H1 (cell line): ENCODE measurements at regions not wholly inside any gene's neighbourhood (a gene's known extent, or its start where the extent isn't known, plus 50 kb on each side); places are given as distances from the start of the nearest gene placed in this dataset.

ENCODE experiments used
- CTCF ChIA-PET: fragments of 300-600 bp; sonication (Branson Sonifier 250); formaldehyde crosslinking; loops from one replicate; lab custom pipeline; 2021; ENCODE audit not compliant: partially characterized antibody; lab: Charles Lee
- POLR2A ChIA-PET: fragments of 300-600 bp; sonication (Branson Sonifier 250); formaldehyde crosslinking; loops from one replicate; lab custom pipeline; 2021; ENCODE audit warnings: inconsistent platforms; ENCODE audit not compliant: partially characterized antibody; lab: Charles Lee
- DNase-seq, 2 experiments: peaks; one replicate each; pipeline versions ENCODE4 v3.0.0 to v3.0.0-alpha.2; 2010 to 2022; ENCODE audit warnings: low spot score in 2 of 2, low read depth in 1 of 2, mixed read lengths in 1 of 2
- FAIRE-seq: peaks from 2 replicates; lab custom pipeline; 2011; peaks lifted over from hg19 to GRCh38; lab: Jason Lieb, UNC
- H2AFZ ChIP-seq: 2 replicates; pipeline ENCODE4 v1.8.1; 2012; ENCODE audit warnings: low read length, inconsistent platforms
- H2AK5ac ChIP-seq: 2 replicates; pipeline ENCODE4 v1.6.1; 2013; ENCODE audit warnings: low read depth, low read length
- H2BK120ac ChIP-seq: replicated peaks from 2 replicates; pipeline ENCODE3; 2013; ENCODE audit warnings: low read depth, low read length, inconsistent platforms
- H2BK12ac ChIP-seq: 2 replicates; pipeline ENCODE4 v1.6.1; 2013; ENCODE audit warnings: low read depth, low read length
- H2BK15ac ChIP-seq: 2 replicates; pipeline ENCODE4 v1.6.1; 2013; ENCODE audit warnings: low read length
- H2BK20ac ChIP-seq: 2 replicates; pipeline ENCODE4 v1.6.1; 2013; ENCODE audit warnings: low read length
- H2BK5ac ChIP-seq: 2 replicates; pipeline ENCODE4 v1.6.1; 2013; ENCODE audit warnings: low read depth, low read length
- H3K14ac ChIP-seq: 2 replicates; pipeline ENCODE4 v1.6.1; 2013; ENCODE audit warnings: inconsistent platforms; ENCODE audit not compliant: insufficient read length
- H3K18ac ChIP-seq: 2 replicates; pipeline ENCODE4 v1.6.1; 2013; ENCODE audit warnings: low read length; ENCODE audit errors: extremely low read depth
- H3K23ac ChIP-seq: 2 replicates; pipeline ENCODE4 v1.6.1; 2013; ENCODE audit warnings: inconsistent platforms; ENCODE audit not compliant: insufficient read length
- H3K23me2 ChIP-seq: 2 replicates; pipeline ENCODE4 v1.6.1; 2013; ENCODE audit warnings: low read depth, low read length
- H3K27ac ChIP-seq: 2 replicates; pipeline ENCODE4 v1.6.1; 2011; ENCODE audit warnings: low read depth, low read length, inconsistent platforms
- H3K27me3 ChIP-seq, 4 experiments: replicated peaks in 1 of 4; 1 replicate in 1 of 4; 2 replicates in 3 of 4; pipeline versions ENCODE4 v1.6.1 to v1.8.1; 2011 to 2013; ENCODE audit warnings: low read length in 3 of 4, mild to moderate bottlenecking in 3 of 4, inconsistent platforms in 2 of 4, mixed read lengths in 2 of 4, moderate library complexity in 1 of 4; ENCODE audit not compliant: control insufficient read depth in 3 of 4, insufficient read depth in 3 of 4; ENCODE audit errors: extremely low read depth in 1 of 4
- H3K36me3 ChIP-seq, 4 experiments: 2 replicates each; pipeline versions ENCODE4 v1.6.1 to v1.8.1; 2011 to 2013; ENCODE audit warnings: mild to moderate bottlenecking in 4 of 4, low read length in 3 of 4, moderate library complexity in 2 of 4, control low read depth in 1 of 4, inconsistent platforms in 1 of 4; ENCODE audit not compliant: insufficient read depth in 4 of 4, control insufficient read depth in 2 of 4
- H3K4ac ChIP-seq: replicated peaks from 2 replicates; pipeline ENCODE3; 2013; ENCODE audit warnings: low read length, low read depth, mixed read lengths, inconsistent platforms; ENCODE audit not compliant: insufficient read length
- H3K4me1 ChIP-seq, 4 experiments: replicated peaks in 1 of 4; 1 replicate in 1 of 4; 2 replicates in 3 of 4; pipeline versions ENCODE4 v1.6.1 to v1.8.1; 2011 to 2013; ENCODE audit warnings: low read length in 3 of 4, inconsistent platforms in 2 of 4, mixed read lengths in 1 of 4; ENCODE audit not compliant: insufficient read depth in 4 of 4, control insufficient read depth in 3 of 4
- H3K4me2 ChIP-seq, 2 experiments: 2 replicates each; pipeline versions ENCODE4 v1.6.1 to v1.8.1; 2011 to 2013; ENCODE audit warnings: low read depth in 2 of 2, low read length in 2 of 2, control low read depth in 1 of 2, inconsistent platforms in 1 of 2, mild to moderate bottlenecking in 1 of 2; ENCODE audit not compliant: insufficient read depth in 1 of 2
- H3K4me3 ChIP-seq, 4 experiments: fragments of 200-600, 300-600 bp in 1 of 4; sonication (generic), shearing (Covaris generic), sonication (Bioruptor Twin) in 1 of 4; 2 replicates each; pipeline versions ENCODE4 v1.5.1 to v1.8.1; 2011 to 2016; ENCODE audit warnings: low read length in 4 of 4, low read depth in 3 of 4, control low read depth in 2 of 4, inconsistent platforms in 2 of 4, mild to moderate bottlenecking in 2 of 4, mixed read lengths in 1 of 4, moderate library complexity in 1 of 4; ENCODE audit not compliant: insufficient read depth in 2 of 4; ENCODE audit errors: extremely low read depth in 1 of 4
- H3K56ac ChIP-seq: replicated peaks from 2 replicates; pipeline ENCODE3; 2013; ENCODE audit warnings: low read depth, mild to moderate bottlenecking, mixed read lengths, low read length, inconsistent platforms; ENCODE audit not compliant: insufficient read length
- H3K79me1 ChIP-seq: 2 replicates; pipeline ENCODE4 v1.6.1; 2013; ENCODE audit warnings: low read depth, low read length, control low read depth
- H3K79me2 ChIP-seq, 2 experiments: 2 replicates each; pipeline versions ENCODE4 v1.6.1 to v1.8.1; 2012 to 2013; ENCODE audit warnings: low read length in 2 of 2, mild to moderate bottlenecking in 2 of 2, inconsistent platforms in 1 of 2; ENCODE audit not compliant: insufficient read depth in 2 of 2, control insufficient read depth in 1 of 2
- H3K9ac ChIP-seq, 4 experiments: replicated peaks in 1 of 4; 1 replicate in 1 of 4; 2 replicates in 3 of 4; pipeline versions ENCODE4 v1.6.1 to v1.8.1; 2011 to 2013; ENCODE audit warnings: low read depth in 3 of 4, low read length in 3 of 4, control low read depth in 2 of 4, mild to moderate bottlenecking in 2 of 4, moderate library complexity in 2 of 4, inconsistent platforms in 1 of 4; ENCODE audit errors: extremely low read depth in 1 of 4
- H3K9me3 ChIP-seq, 2 experiments: 2 replicates each; pipeline versions ENCODE4 v1.6.1 to v1.8.1; 2012 to 2013; ENCODE audit warnings: mild to moderate bottlenecking in 2 of 2, moderate library complexity in 2 of 2, control low read depth in 1 of 2, inconsistent platforms in 1 of 2, low read depth in 1 of 2, low read length in 1 of 2, mixed read lengths in 1 of 2; ENCODE audit not compliant: insufficient read depth in 2 of 2
- H4K20me1 ChIP-seq, 2 experiments: replicated peaks in 1 of 2; 2 replicates each; pipeline versions ENCODE3 to v1.8.1; 2011 to 2013; ENCODE audit warnings: inconsistent platforms in 2 of 2, low read length in 2 of 2, mild to moderate bottlenecking in 1 of 2; ENCODE audit not compliant: insufficient read depth in 2 of 2, control insufficient read depth in 1 of 2
- H4K5ac ChIP-seq: 2 replicates; pipeline ENCODE4 v1.6.1; 2013; ENCODE audit warnings: low read length, low read depth, mixed read lengths, inconsistent platforms; ENCODE audit not compliant: insufficient read length
- H4K8ac ChIP-seq: 2 replicates; pipeline ENCODE4 v1.8.0; 2013; ENCODE audit warnings: mild to moderate bottlenecking, moderate library complexity, low read length, inconsistent platforms; ENCODE audit not compliant: insufficient read depth; ENCODE audit errors: extremely low read depth
- H4K91ac ChIP-seq: replicated peaks from 2 replicates; pipeline ENCODE3; 2013; ENCODE audit warnings: low read length, mixed read lengths, inconsistent platforms; ENCODE audit not compliant: insufficient read length
- JUN ChIP-seq: IDR thresholded peaks from 2 replicates; pipeline ENCODE4 v1.6.1; 2011; ENCODE audit warnings: low read depth, mild to moderate bottlenecking, improper control_type of control experiment, low read length
- PHF8 ChIP-seq: fragments of 200-600 bp; sonication (generic); conservative IDR thresholded peaks from 2 replicates; pipeline ENCODE4 v1.7.1; 2012; ENCODE audit warnings: low read depth, mild to moderate bottlenecking, inconsistent platforms, low read length, moderate library complexity
- SP1 ChIP-seq: IDR thresholded peaks from 2 replicates; pipeline ENCODE4 v1.6.1; 2011; ENCODE audit warnings: low read depth, low read length
- SP2 ChIP-seq: IDR thresholded peaks from 2 replicates; pipeline ENCODE4 v1.6.1; 2012; ENCODE audit warnings: mild to moderate bottlenecking, low read length, inconsistent platforms
- TEAD4 ChIP-seq: IDR thresholded peaks from 2 replicates; pipeline ENCODE4 v1.6.1; 2012; ENCODE audit warnings: low read depth, low read length, inconsistent platforms, mixed read lengths
- WGBS, 2 experiments: shearing (Covaris generic) in 1 of 2; methylation state at CpG; one replicate each; pipeline versions ENCODE4 v1.1.6 to v1.1.7; 2013 to 2015; ENCODE audit warnings: low lambda C conversion rate in 2 of 2, mixed read lengths in 2 of 2, inconsistent platforms in 1 of 2, low coverage in 1 of 2, missing lambda C conversion rate in 1 of 2; ENCODE audit not compliant: insufficient replicate concordance in 2 of 2, insufficient coverage in 1 of 2, insufficient read length in 1 of 2; ENCODE audit errors: extremely low coverage in 1 of 2, missing lambda C conversion rate in 1 of 2; 5-methylcytosine and 5-hydroxymethylcytosine counted together

DNA sequence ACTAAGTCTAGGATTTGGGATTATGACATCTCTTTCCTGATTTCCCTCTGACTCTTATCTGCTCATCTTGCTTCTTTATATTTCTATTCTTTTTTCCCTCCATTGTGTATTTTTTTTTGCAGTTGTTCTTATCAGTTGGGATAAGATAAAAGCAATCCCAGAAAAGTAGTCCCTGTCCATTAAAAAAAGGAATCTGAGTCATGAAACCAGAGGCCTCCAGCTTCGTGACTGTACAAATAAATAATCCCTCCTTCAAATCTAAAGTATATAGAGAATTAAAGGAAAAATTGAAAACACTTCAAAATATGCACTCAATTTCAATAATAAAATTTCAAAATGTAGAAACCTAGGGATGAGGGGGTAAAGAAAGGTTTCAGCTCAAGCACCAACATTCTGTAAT lies 317.8 kb upstream of the NT5E start:
- FAIRE-seq, result no peak
- ChIA-PET POLR2A (no interaction called here), CTCF (interaction anchor here (1.1 kb wide), 1 partner anchor 361 kb away, joined by 3 read pairs; no protein-coding TSS in a partner anchor)
- DNase-seq, result no peak
- Histone ChIP-seq H3K9ac (no peak overlapping the region), H2AK5ac (no peak overlapping the region), H2BK5ac (no peak overlapping the region), H2BK15ac (no peak overlapping the region), H4K5ac (no peak overlapping the region), H3K56ac (no peak overlapping the region), H4K8ac (no peak overlapping the region), H3K4me3 (no peak overlapping the region), H3K23me2 (no peaks in the 10 kb centered on the region), H3K18ac (no peak overlapping the region), H3K36me3 (no peaks in the 10 kb centered on the region), H3K79me2 (no peaks in the 10 kb centered on the region), H3K9me3 (no peaks in the 10 kb centered on the region), H3K79me1 (no peaks in the 10 kb centered on the region), H2BK12ac (no peak overlapping the region), H4K20me1 (no peaks in the 10 kb centered on the region), H3K4me2 (no peak overlapping the region), H3K4ac (no peak overlapping the region), H2AFZ (no peak overlapping the region), H3K14ac (no peak overlapping the region), H3K27me3 (peaks cover 0 to 1% (median 0%) of the 10 kb centered on the region in 4 experiments; a peak in 1 of 7 replicates), H2BK120ac (no peak overlapping the region), H2BK20ac (no peak overlapping the region), H3K4me1 (peaks cover 0 to 4% (median 0%) of the 10 kb centered on the region in 4 experiments; a peak in 1 of 7 replicates), H3K27ac (no peak overlapping the region), H3K23ac (no peak overlapping the region), H4K91ac (no peak overlapping the region)
- WGBS, 2 experiments, result 88% methylated on average over 1 of the region's 1 CpG; no CpG with 5 or more reads in 1 of the 2 experiments
- no peak for TF ChIP-seq SP2
- TF ChIP-seq PHF8, result no peak
- no peak for TF ChIP-seq JUN
- no peak for TF ChIP-seq TEAD4
- no peak for TF ChIP-seq SP1
